Nephron progenitor cell (in vitro differentiated cells): ENCODE measurements at regions not wholly inside any gene's neighbourhood (a gene's known extent, or its start where the extent isn't known, plus 50 kb on each side); places are given as distances from the start of the nearest gene placed in this dataset.

Experiments
- DNase-seq: peaks from one replicate; pipeline ENCODE4 v3.0.0; 2021
- H3K27ac Mint-ChIP-seq: 2 replicates; pipeline ENCODE4 v1.8.0; 2021; ENCODE audit warnings: mild to moderate bottlenecking, moderate library complexity, mixed read lengths
- H3K27me3 Mint-ChIP-seq: 2 replicates; pipeline ENCODE4 v1.8.0; 2021; ENCODE audit warnings: mild to moderate bottlenecking, low read depth, mixed read lengths; ENCODE audit not compliant: poor library complexity
- H3K36me3 Mint-ChIP-seq: 2 replicates; pipeline ENCODE4 v1.8.0; 2021; ENCODE audit warnings: low read depth, mixed read lengths
- H3K4me1 Mint-ChIP-seq: 2 replicates; pipeline ENCODE4 v1.8.0; 2021; ENCODE audit warnings: mixed read lengths
- H3K4me3 Mint-ChIP-seq: 2 replicates; pipeline ENCODE4 v1.8.0; 2021; ENCODE audit warnings: mild to moderate bottlenecking, moderate library complexity, mixed read lengths
- H3K9me3 Mint-ChIP-seq: 2 replicates; pipeline ENCODE4 v1.8.0; 2021; ENCODE audit warnings: mild to moderate bottlenecking, moderate library complexity, mixed read lengths
- TF ChIP-seq, protein P1 (sequence below): fragments of 200-600 bp; sonication (generic); IDR thresholded peaks from 2 replicates; pipeline ENCODE4 v1.5.0; 2021; ENCODE audit warnings: antibody characterized with exemption

- Mint-ChIP-seq H3K4me3 (no peak overlapping the region), H3K4me1 (peaks cover 9% of the 10 kb centered on the region), H3K27ac (no peak overlapping the region), H3K9me3 (no peaks in the 10 kb centered on the region), H3K36me3 (no peaks in the 10 kb centered on the region), H3K27me3 (no peaks in the 10 kb centered on the region)
- TF ChIP-seq, protein P1, sequence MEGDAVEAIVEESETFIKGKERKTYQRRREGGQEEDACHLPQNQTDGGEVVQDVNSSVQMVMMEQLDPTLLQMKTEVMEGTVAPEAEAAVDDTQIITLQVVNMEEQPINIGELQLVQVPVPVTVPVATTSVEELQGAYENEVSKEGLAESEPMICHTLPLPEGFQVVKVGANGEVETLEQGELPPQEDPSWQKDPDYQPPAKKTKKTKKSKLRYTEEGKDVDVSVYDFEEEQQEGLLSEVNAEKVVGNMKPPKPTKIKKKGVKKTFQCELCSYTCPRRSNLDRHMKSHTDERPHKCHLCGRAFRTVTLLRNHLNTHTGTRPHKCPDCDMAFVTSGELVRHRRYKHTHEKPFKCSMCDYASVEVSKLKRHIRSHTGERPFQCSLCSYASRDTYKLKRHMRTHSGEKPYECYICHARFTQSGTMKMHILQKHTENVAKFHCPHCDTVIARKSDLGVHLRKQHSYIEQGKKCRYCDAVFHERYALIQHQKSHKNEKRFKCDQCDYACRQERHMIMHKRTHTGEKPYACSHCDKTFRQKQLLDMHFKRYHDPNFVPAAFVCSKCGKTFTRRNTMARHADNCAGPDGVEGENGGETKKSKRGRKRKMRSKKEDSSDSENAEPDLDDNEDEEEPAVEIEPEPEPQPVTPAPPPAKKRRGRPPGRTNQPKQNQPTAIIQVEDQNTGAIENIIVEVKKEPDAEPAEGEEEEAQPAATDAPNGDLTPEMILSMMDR: no peak
- no peak for DNase-seq
Measured at GRCh38 chr13:70666883-70667556, 558.8 kb upstream of the KLHL1 start.

- H3K4me1 Mint-ChIP-seq: peaks cover 9% of the 10 kb centered on the region
- TF ChIP-seq, protein P1: no peak
- H3K27me3 Mint-ChIP-seq: no peaks in the 10 kb centered on the region
- no peaks in the 10 kb centered on the region for H3K9me3 Mint-ChIP-seq
- H3K4me3 Mint-ChIP-seq: no peak overlapping the region
- no peak for DNase-seq
- no peaks in the 10 kb centered on the region for H3K36me3 Mint-ChIP-seq
- no peak overlapping the region for H3K27ac Mint-ChIP-seq
Measured at GRCh38 chr13:70662231-70662940, 554.1 kb upstream of the KLHL1 start.

GRCh38 chr13:70644052-70644451, 535.8 kb upstream of the KLHL1 start:
- TF ChIP-seq, protein P1: no peak
- Mint-ChIP-seq H3K27ac (no peak overlapping the region), H3K27me3 (no peaks in the 10 kb centered on the region), H3K4me3 (no peak overlapping the region), H3K4me1 (no peaks in the 10 kb centered on the region), H3K9me3 (peaks cover 4% of the 10 kb centered on the region), H3K36me3 (no peaks in the 10 kb centered on the region)
- DNase-seq: no peak

- Mint-ChIP-seq H3K36me3 (no peaks in the 10 kb centered on the region), H3K27me3 (no peaks in the 10 kb centered on the region), H3K27ac (no peak overlapping the region), H3K4me3 (no peak overlapping the region), H3K9me3 (no peaks in the 10 kb centered on the region), H3K4me1 (peaks cover 6% of the 10 kb centered on the region)
- TF ChIP-seq, protein P1: no peak
- DNase-seq: no peak
Measured at GRCh38 chr13:70634893-70635292, 526.6 kb upstream of the KLHL1 start.

GRCh38 chr13:70630247-70630646, 522.0 kb upstream of the KLHL1 start:
- H3K4me1 Mint-ChIP-seq: peaks cover 9% of the 10 kb centered on the region
- H3K4me3 Mint-ChIP-seq: no peak overlapping the region
- peak overlapping the region; percentile 73 for H3K27ac Mint-ChIP-seq
- TF ChIP-seq, protein P1: no peak
- H3K36me3 Mint-ChIP-seq: no peaks in the 10 kb centered on the region
- H3K9me3 Mint-ChIP-seq: no peaks in the 10 kb centered on the region
- no peaks in the 10 kb centered on the region for H3K27me3 Mint-ChIP-seq
- DNase-seq: no peak

GRCh38 chr13:70623239-70623638, 515.0 kb upstream of the KLHL1 start:
- Mint-ChIP-seq H3K4me1 (no peaks in the 10 kb centered on the region), H3K36me3 (no peaks in the 10 kb centered on the region), H3K4me3 (no peak overlapping the region), H3K27me3 (no peaks in the 10 kb centered on the region), H3K9me3 (no peaks in the 10 kb centered on the region), H3K27ac (no peak overlapping the region)
- no peak for DNase-seq
- TF ChIP-seq, protein P1: peak; percentile 52
